Endothelial cell of umbilical vein (primary cell): ENCODE measurements at regions not wholly inside any gene's neighbourhood (a gene's known extent, or its start where the extent isn't known, plus 50 kb on each side); places are given as distances from the start of the nearest gene placed in this dataset.

Source experiments
- BruUV-seq: library from RNA; stranded (reverse); fragments of 400-500 nt; replicated peaks from 2 replicates; lab custom pipeline; 2021; lab: Mats Ljungman, UMichigan
- CTCF ChIA-PET: fragments of 300-600, 350-600 bp; sonication (Branson Sonifier 250); formaldehyde crosslinking; loops from one replicate; lab custom pipeline; 2021; ENCODE audit warnings: antibody characterized with exemption, inconsistent platforms; lab: Charles Lee
- POLR2A ChIA-PET: fragments of 300-600, 350-600 bp; sonication (Branson Sonifier 250); formaldehyde crosslinking; loops from one replicate; lab custom pipeline; 2021; ENCODE audit warnings: antibody characterized with exemption, inconsistent platforms; lab: Charles Lee
- DNase-seq: peaks from one replicate; pipeline ENCODE4 v3.0.0-alpha.2; 2011; ENCODE audit warnings: low read depth, low spot score
- FAIRE-seq: peaks from 2 replicates; lab custom pipeline; 2011; peaks lifted over from hg19 to GRCh38; lab: Jason Lieb, UNC
- H2AFZ ChIP-seq: 2 replicates; pipeline ENCODE4 v1.6.0; 2012; ENCODE audit warnings: low read depth, low read length, control low read depth, inconsistent platforms
- H3K27ac ChIP-seq: 2 replicates; pipeline ENCODE4 v1.5.1; 2011; ENCODE audit warnings: low read depth, mild to moderate bottlenecking, control low read depth, low read length, moderate library complexity; ENCODE audit not compliant: insufficient read depth
- H3K27me3 ChIP-seq, 2 experiments: 2 replicates each; pipeline versions ENCODE4 v1.6.0 to v1.6.1; 2011; ENCODE audit warnings: low read length in 2 of 2, mixed read lengths in 1 of 2; ENCODE audit not compliant: control insufficient read depth in 2 of 2, insufficient read depth in 2 of 2
- H3K36me3 ChIP-seq, 2 experiments: 2 replicates in 1 of 2; 3 replicates in 1 of 2; pipeline ENCODE4 v1.5.1; 2011; ENCODE audit warnings: low read length in 2 of 2, mild to moderate bottlenecking in 1 of 2, moderate library complexity in 1 of 2; ENCODE audit not compliant: control insufficient read depth in 2 of 2, insufficient read depth in 2 of 2; ENCODE audit errors: extremely low read depth in 1 of 2
- H3K4me1 ChIP-seq: 3 replicates; pipeline ENCODE4 v1.5.1; 2011; ENCODE audit warnings: mild to moderate bottlenecking, low read length; ENCODE audit not compliant: control insufficient read depth, insufficient read depth; ENCODE audit errors: extremely low read depth
- H3K4me2 ChIP-seq: 2 replicates; pipeline ENCODE4 v1.6.1; 2011; ENCODE audit warnings: low read length, control low read depth, mixed read lengths; ENCODE audit not compliant: insufficient read depth
- H3K4me3 ChIP-seq, 3 experiments: fragments of 200-600 bp in 1 of 3; sonication (generic), shearing (Covaris generic) in 1 of 3; replicated peaks in 1 of 3; 2 replicates each; pipeline ENCODE4 v1.5.1; 2011 to 2016; ENCODE audit warnings: control low read depth in 3 of 3, low read length in 3 of 3, mild to moderate bottlenecking in 2 of 3, inconsistent platforms in 1 of 3, low read depth in 1 of 3, moderate library complexity in 1 of 3; ENCODE audit not compliant: insufficient read depth in 1 of 3
- H3K79me2 ChIP-seq: 2 replicates; pipeline ENCODE4 v1.6.0; 2012; ENCODE audit warnings: low read length, inconsistent platforms; ENCODE audit not compliant: control insufficient read depth, insufficient read depth
- H3K9ac ChIP-seq: replicated peaks from 2 replicates; pipeline ENCODE3; 2011; ENCODE audit warnings: low read length, control low read depth; ENCODE audit not compliant: insufficient read depth; ENCODE audit errors: extremely low read depth
- H3K9me1 ChIP-seq: replicated peaks from 3 replicates; pipeline ENCODE4 v1.6.0; 2011; ENCODE audit warnings: mild to moderate bottlenecking, low read length; ENCODE audit not compliant: control insufficient read depth, insufficient read depth; ENCODE audit errors: extremely low read depth
- H3K9me3 ChIP-seq: replicated peaks from 2 replicates; pipeline ENCODE4 v1.5.1; 2012; ENCODE audit warnings: low read length, inconsistent platforms; ENCODE audit not compliant: control insufficient read depth, insufficient read depth
- H4K20me1 ChIP-seq: replicated peaks from 2 replicates; pipeline ENCODE3; 2011; ENCODE audit warnings: mild to moderate bottlenecking, low read length; ENCODE audit not compliant: control insufficient read depth, insufficient read depth; ENCODE audit errors: extremely low read depth
- EZH2 ChIP-seq: IDR thresholded peaks from 2 replicates; pipeline ENCODE4 v1.6.1; 2012; ENCODE audit warnings: borderline replicate concordance, low read depth, mild to moderate bottlenecking, moderate library complexity, low read length, inconsistent platforms; ENCODE audit not compliant: severe bottlenecking
- FOS ChIP-seq: IDR thresholded peaks from 2 replicates; pipeline ENCODE4 v1.6.1; 2011; ENCODE audit warnings: mild to moderate bottlenecking, low read length, moderate library complexity, borderline replicate concordance; ENCODE audit not compliant: insufficient read depth
- GATA2 ChIP-seq: IDR thresholded peaks from 2 replicates; pipeline ENCODE4 v1.7.0; 2011; ENCODE audit warnings: low read depth, mild to moderate bottlenecking, moderate library complexity, mixed read lengths, low read length; ENCODE audit not compliant: insufficient read length, insufficient read depth
- JUN ChIP-seq: IDR thresholded peaks from 2 replicates; pipeline ENCODE4 v1.6.1; 2011; ENCODE audit warnings: borderline replicate concordance, low read depth; ENCODE audit not compliant: insufficient read length, insufficient read depth
- MYC ChIP-seq: IDR thresholded peaks from one replicate; pipeline ENCODE4 v1.6.1; 2011; ENCODE audit warnings: mild to moderate bottlenecking, low read depth, low read length
- POLR2A ChIP-seq: IDR thresholded peaks from 2 replicates; pipeline ENCODE4 v1.6.1; 2012; ENCODE audit warnings: low read depth, mild to moderate bottlenecking, control low read depth, low read length
- POLR2AphosphoS5 ChIP-seq: IDR thresholded peaks from 2 replicates; pipeline ENCODE4 v1.6.1; 2012; ENCODE audit warnings: low read depth, mild to moderate bottlenecking, control low read depth, low read length, moderate library complexity; ENCODE audit not compliant: insufficient read depth
- dilution Hi-C: fragments of 300-500 bp; cut with MboI; formaldehyde crosslinking; loops from one replicate; pipeline ENCODE4 v1.15.0; 2019; ENCODE audit warnings: low sequenced_read_pairs; ENCODE audit not compliant: extremely low pct_ligation_motif_present
- intact Hi-C: fragments of 100-400 bp; cut with micrococcal nuclease; formaldehyde crosslinking; loops from one replicate; pipeline ENCODE4 v1.10.0; 2022
- TF ChIP-seq, protein P1 (sequence below), 2 donors: IDR thresholded peaks; 1 replicate in 1 of 2; 2 replicates in 1 of 2; pipeline ENCODE4 v1.5.1; 2011; ENCODE audit warnings: low read length in 2 of 2, mild to moderate bottlenecking in 2 of 2, moderate library complexity in 2 of 2, control low read depth in 1 of 2, inconsistent platforms in 1 of 2, low read depth in 1 of 2; ENCODE audit not compliant: insufficient read depth in 1 of 2; ENCODE audit errors: extremely low read depth in 1 of 2
- TF ChIP-seq, protein P2 (sequence below): IDR thresholded peaks from 2 replicates; pipeline ENCODE4 v1.6.1; 2011; ENCODE audit not compliant: insufficient read depth, insufficient read length

DNA sequence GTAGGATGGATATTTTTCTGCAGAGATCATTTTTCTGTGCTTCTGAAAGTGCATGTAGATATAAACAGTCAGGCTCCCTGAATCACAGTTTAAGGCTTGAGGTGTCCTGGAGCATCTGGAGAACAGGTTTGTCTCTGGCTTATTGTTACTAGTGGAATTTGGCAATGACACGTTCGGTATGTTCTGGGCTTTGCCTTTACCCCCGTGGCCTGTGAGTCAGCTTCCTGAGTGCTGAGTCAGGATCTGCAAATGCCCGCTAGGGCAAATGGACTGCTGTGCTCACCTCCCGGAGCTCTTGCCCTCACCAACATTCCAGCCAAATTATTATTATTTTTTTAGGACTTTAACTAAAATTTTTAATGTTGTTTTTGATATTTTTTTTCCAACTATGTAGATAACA is 192.5 kb upstream of the PRSS1 start:
- TF ChIP-seq GATA2 (peak; percentile 71), EZH2 (no peak), POLR2AphosphoS5 (peak; percentile 98), MYC (peak; percentile 27), POLR2A (no peak), FOS (peak; percentile 99), JUN (peak; percentile 96)
- TF ChIP-seq, protein P1, sequence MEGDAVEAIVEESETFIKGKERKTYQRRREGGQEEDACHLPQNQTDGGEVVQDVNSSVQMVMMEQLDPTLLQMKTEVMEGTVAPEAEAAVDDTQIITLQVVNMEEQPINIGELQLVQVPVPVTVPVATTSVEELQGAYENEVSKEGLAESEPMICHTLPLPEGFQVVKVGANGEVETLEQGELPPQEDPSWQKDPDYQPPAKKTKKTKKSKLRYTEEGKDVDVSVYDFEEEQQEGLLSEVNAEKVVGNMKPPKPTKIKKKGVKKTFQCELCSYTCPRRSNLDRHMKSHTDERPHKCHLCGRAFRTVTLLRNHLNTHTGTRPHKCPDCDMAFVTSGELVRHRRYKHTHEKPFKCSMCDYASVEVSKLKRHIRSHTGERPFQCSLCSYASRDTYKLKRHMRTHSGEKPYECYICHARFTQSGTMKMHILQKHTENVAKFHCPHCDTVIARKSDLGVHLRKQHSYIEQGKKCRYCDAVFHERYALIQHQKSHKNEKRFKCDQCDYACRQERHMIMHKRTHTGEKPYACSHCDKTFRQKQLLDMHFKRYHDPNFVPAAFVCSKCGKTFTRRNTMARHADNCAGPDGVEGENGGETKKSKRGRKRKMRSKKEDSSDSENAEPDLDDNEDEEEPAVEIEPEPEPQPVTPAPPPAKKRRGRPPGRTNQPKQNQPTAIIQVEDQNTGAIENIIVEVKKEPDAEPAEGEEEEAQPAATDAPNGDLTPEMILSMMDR (IDR thresholded peaks at IDR 0.05; ENCODE audit: extremely low read depth in 1 of 2, insufficient read depth in 1 of 2, low read depth in 1 of 2, low read length in 2 of 2), result peak; percentile 12 to 41
- TF ChIP-seq, protein P2, sequence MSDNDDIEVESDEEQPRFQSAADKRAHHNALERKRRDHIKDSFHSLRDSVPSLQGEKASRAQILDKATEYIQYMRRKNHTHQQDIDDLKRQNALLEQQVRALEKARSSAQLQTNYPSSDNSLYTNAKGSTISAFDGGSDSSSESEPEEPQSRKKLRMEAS, result no peak
- no TSS peak for BruUV-seq
- no peak overlapping the region for H2AFZ ChIP-seq
- no peaks in the 10 kb centered on the region for H3K9me3 ChIP-seq
- dilution Hi-C loops (no loop called here), intact Hi-C loops (loop anchor here (1.0 to 2.0 kb wide), 3 partner anchors 16 to 252 kb away; no protein-coding TSS in a partner anchor)
- no peak for FAIRE-seq
- peak; percentile 91 for DNase-seq
- H3K4me2 ChIP-seq, result peak overlapping the region; percentile 40
- CTCF ChIA-PET, result interaction anchor here (0.8 to 3.3 kb wide), 10 partner anchors 12 to 226 kb away, joined by 3 to 43 read pairs (median 8); no protein-coding TSS in a partner anchor
- no peaks in the 10 kb centered on the region for H3K36me3 ChIP-seq
- H3K4me3 ChIP-seq, result no peak overlapping the region
- H3K79me2 ChIP-seq, result no peaks in the 10 kb centered on the region
- H3K9me1 ChIP-seq, result no peaks in the 10 kb centered on the region
- peaks cover 39% of the 10 kb centered on the region for H3K4me1 ChIP-seq
- POLR2A ChIA-PET, result no interaction called here
- H4K20me1 ChIP-seq, result no peaks in the 10 kb centered on the region
- H3K9ac ChIP-seq, result no peak overlapping the region
- H3K27me3 ChIP-seq, result no peaks in the 10 kb centered on the region
- H3K27ac ChIP-seq, result peak overlapping the region; percentile 70
